GM23338 (cell line): ENCODE measurements at regions not wholly inside any gene's neighbourhood (a gene's known extent, or its start where the extent isn't known, plus 50 kb on each side); places are given as distances from the start of the nearest gene placed in this dataset.

Experiments used
- ATAC-seq: fragments of 200-7000 bp; cut with Tn5 transposase; 3 replicates; pipeline ENCODE4 v1.9.1; 2020
- DNase-seq: peaks from one replicate; pipeline ENCODE4 v3.0.0-alpha.2; 2015; ENCODE audit warnings: low spot score
- H2AFZ ChIP-seq: fragments of 200-600 bp; sonication (generic); 2 replicates; pipeline ENCODE4 v1.8.0; 2016; ENCODE audit warnings: antibody characterized with exemption, mild to moderate bottlenecking, moderate library complexity
- H3F3A ChIP-seq: fragments of 200-600 bp; sonication (generic); replicated peaks from 2 replicates; pipeline ENCODE4 v1.8.0; 2017; ENCODE audit warnings: antibody characterized with exemption, mixed run types, low read depth
- H3K27ac ChIP-seq: fragments of 200-600 bp; sonication (generic); 2 replicates; pipeline ENCODE4 v1.6.1; 2016; ENCODE audit warnings: low read depth
- H3K27me3 ChIP-seq: fragments of 200-600 bp; sonication (generic); 2 replicates; pipeline ENCODE4 v1.8.0; 2016; ENCODE audit warnings: mild to moderate bottlenecking, mixed run types, moderate library complexity; ENCODE audit not compliant: insufficient read depth
- H3K36me3 ChIP-seq: fragments of 200-600 bp; sonication (generic); 2 replicates; pipeline ENCODE4 v1.8.0; 2016; ENCODE audit warnings: mild to moderate bottlenecking; ENCODE audit not compliant: insufficient read depth
- H3K4me1 ChIP-seq: fragments of 200-600 bp; sonication (generic); 2 replicates; pipeline ENCODE4 v1.8.0; 2016; ENCODE audit warnings: mild to moderate bottlenecking, moderate library complexity; ENCODE audit not compliant: insufficient read depth
- H3K4me2 ChIP-seq: fragments of 200-600 bp; sonication (generic); 2 replicates; pipeline ENCODE4 v1.7.1; 2017; ENCODE audit warnings: mixed run types
- H3K4me3 ChIP-seq: fragments of 200-600 bp; sonication (generic); 2 replicates; pipeline ENCODE4 v1.6.1; 2016; ENCODE audit warnings: mixed run types
- H3K79me2 ChIP-seq: fragments of 200-600 bp; sonication (generic); replicated peaks from 2 replicates; pipeline ENCODE4 v1.8.0; 2017; ENCODE audit warnings: mild to moderate bottlenecking; ENCODE audit not compliant: insufficient read depth
- H3K9me2 ChIP-seq: fragments of 200-600 bp; sonication (generic); 2 replicates; pipeline ENCODE4 v1.8.0; 2017; ENCODE audit not compliant: insufficient read depth
- H4K20me1 ChIP-seq: fragments of 200-600 bp; sonication (generic); replicated peaks from 2 replicates; pipeline ENCODE4 v1.8.0; 2017; ENCODE audit warnings: mild to moderate bottlenecking; ENCODE audit not compliant: insufficient read depth
- H3K27ac Mint-ChIP-seq: 2 replicates; pipeline ENCODE4 v1.8.0; 2020; ENCODE audit warnings: inconsistent platforms, mild to moderate bottlenecking, moderate library complexity, mixed read lengths
- H3K27me3 Mint-ChIP-seq: 3 replicates; pipeline ENCODE4 v1.8.0; 2022; ENCODE audit warnings: low read depth, mild to moderate bottlenecking, moderate library complexity, mixed read lengths, inconsistent platforms; ENCODE audit not compliant: insufficient read depth, poor library complexity
- H3K36me3 Mint-ChIP-seq: 3 replicates; pipeline ENCODE4 v1.8.0; 2021; ENCODE audit warnings: low read depth, mild to moderate bottlenecking, inconsistent platforms, moderate library complexity, mixed read lengths
- H3K4me1 Mint-ChIP-seq: 3 replicates; pipeline ENCODE4 v1.8.0; 2020; ENCODE audit warnings: mild to moderate bottlenecking, inconsistent platforms, mixed read lengths
- H3K4me3 Mint-ChIP-seq: 3 replicates; pipeline ENCODE4 v1.8.0; 2021; ENCODE audit warnings: moderate library complexity, mild to moderate bottlenecking, inconsistent platforms, mixed read lengths
- H3K9me3 Mint-ChIP-seq: 3 replicates; pipeline ENCODE4 v1.8.0; 2020; ENCODE audit warnings: moderate library complexity, mild to moderate bottlenecking, inconsistent platforms, mixed read lengths
- CREB1 ChIP-seq: fragments of 250-450 bp; sonication (Bioruptor Pico); IDR thresholded peaks from 2 replicates; pipeline ENCODE4 v1.5.0; 2020; ENCODE audit warnings: low read depth, mild to moderate bottlenecking, moderate library complexity
- EZH2 ChIP-seq: fragments of 200-600 bp; sonication (generic); IDR thresholded peaks from one replicate; pipeline ENCODE4 v1.8.0; 2017; ENCODE audit warnings: antibody characterized with exemption, mild to moderate bottlenecking, low read depth; ENCODE audit not compliant: unreplicated experiment
- JUNB ChIP-seq: IDR thresholded peaks from one replicate; pipeline ENCODE4 v1.6.1; 2016; ENCODE audit warnings: antibody characterized with exemption; ENCODE audit not compliant: unreplicated experiment
- POLR2AphosphoS5 ChIP-seq: IDR thresholded peaks from 2 replicates; pipeline ENCODE4 v1.6.1; 2016; ENCODE audit warnings: antibody characterized with exemption, low read depth
- ZNF114 ChIP-seq: fragments of 250-450 bp; sonication (Bioruptor Pico); IDR thresholded peaks from 2 replicates; pipeline ENCODE4 v1.5.0; 2020; ENCODE audit warnings: mild to moderate bottlenecking, moderate library complexity
- ZNF331 ChIP-seq: fragments of 250-450 bp; sonication (Bioruptor Pico); IDR thresholded peaks from 2 replicates; pipeline ENCODE4 v1.5.0; 2020; ENCODE audit warnings: low read depth, mild to moderate bottlenecking, moderate library complexity
- TF ChIP-seq, protein P1 (sequence below), 2 experiments: fragments of 200-600 bp in 1 of 2; sonication (generic) in 1 of 2; conservative IDR thresholded peaks; 2 replicates each; pipeline versions ENCODE4 v1.5.1 to v1.6.1; 2016 to 2017; ENCODE audit warnings: antibody characterized with exemption in 2 of 2, low read depth in 2 of 2, mild to moderate bottlenecking in 2 of 2, moderate library complexity in 1 of 2
- TF ChIP-seq, protein P2 (sequence below): IDR thresholded peaks from one replicate; pipeline ENCODE4 v1.6.1; 2018; ENCODE audit warnings: antibody characterized with exemption; ENCODE audit not compliant: unreplicated experiment

DNA sequence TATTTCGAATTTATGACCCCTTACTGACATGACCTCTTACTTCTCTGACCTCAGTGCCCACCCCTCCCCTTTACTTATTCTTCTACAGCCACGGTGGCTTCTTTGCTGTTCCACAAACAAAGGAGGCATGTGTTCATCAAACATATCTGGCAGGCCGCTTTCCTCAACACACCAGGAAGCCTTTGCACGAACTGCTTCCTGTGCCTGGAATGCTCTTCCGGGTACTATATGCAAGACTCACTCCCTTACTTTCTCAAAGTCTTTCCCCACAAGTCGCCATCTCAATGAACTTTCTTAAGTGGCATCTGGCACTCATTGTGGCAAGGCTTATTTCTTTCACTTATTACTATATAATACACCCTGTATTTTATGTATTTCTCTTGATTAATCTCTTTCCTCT lies 351.5 kb upstream of the DDX53 start:
- H3K27ac Mint-ChIP-seq = no peak overlapping the region
- no peak overlapping the region for H2AFZ ChIP-seq
- H3K9me3 Mint-ChIP-seq = no peaks in the 10 kb centered on the region; the same call in 2 of the 3 replicates
- H4K20me1 ChIP-seq = no peaks in the 10 kb centered on the region
- no peak overlapping the region for H3K4me3 ChIP-seq
- no peaks in the 10 kb centered on the region for H3K36me3 Mint-ChIP-seq
- H3K79me2 ChIP-seq = no peaks in the 10 kb centered on the region
- H3K27me3 Mint-ChIP-seq = no peaks in the 10 kb centered on the region
- no peak overlapping the region for H3K4me3 Mint-ChIP-seq
- H3K27ac ChIP-seq = no peak overlapping the region
- H3K9me2 ChIP-seq = no peaks in the 10 kb centered on the region
- H3K4me1 Mint-ChIP-seq = no peaks in the 10 kb centered on the region
- H3K36me3 ChIP-seq = no peaks in the 10 kb centered on the region
- H3K27me3 ChIP-seq = no peaks in the 10 kb centered on the region
- H3K4me2 ChIP-seq = no peak overlapping the region
- DNase-seq (no peak), ATAC-seq (no peak)
- H3F3A ChIP-seq = no peaks in the 10 kb centered on the region
- no peaks in the 10 kb centered on the region for H3K4me1 ChIP-seq
- TF ChIP-seq ZNF331 (CRISPR knock-in tag) (no peak), CREB1 (CRISPR knock-in tag) (no peak), JUNB (no peak)
- TF ChIP-seq, protein P1, sequence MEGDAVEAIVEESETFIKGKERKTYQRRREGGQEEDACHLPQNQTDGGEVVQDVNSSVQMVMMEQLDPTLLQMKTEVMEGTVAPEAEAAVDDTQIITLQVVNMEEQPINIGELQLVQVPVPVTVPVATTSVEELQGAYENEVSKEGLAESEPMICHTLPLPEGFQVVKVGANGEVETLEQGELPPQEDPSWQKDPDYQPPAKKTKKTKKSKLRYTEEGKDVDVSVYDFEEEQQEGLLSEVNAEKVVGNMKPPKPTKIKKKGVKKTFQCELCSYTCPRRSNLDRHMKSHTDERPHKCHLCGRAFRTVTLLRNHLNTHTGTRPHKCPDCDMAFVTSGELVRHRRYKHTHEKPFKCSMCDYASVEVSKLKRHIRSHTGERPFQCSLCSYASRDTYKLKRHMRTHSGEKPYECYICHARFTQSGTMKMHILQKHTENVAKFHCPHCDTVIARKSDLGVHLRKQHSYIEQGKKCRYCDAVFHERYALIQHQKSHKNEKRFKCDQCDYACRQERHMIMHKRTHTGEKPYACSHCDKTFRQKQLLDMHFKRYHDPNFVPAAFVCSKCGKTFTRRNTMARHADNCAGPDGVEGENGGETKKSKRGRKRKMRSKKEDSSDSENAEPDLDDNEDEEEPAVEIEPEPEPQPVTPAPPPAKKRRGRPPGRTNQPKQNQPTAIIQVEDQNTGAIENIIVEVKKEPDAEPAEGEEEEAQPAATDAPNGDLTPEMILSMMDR (conservative IDR thresholded peaks at IDR 0.05; ENCODE audit: low read depth in 2 of 2) = no peak

DNA sequence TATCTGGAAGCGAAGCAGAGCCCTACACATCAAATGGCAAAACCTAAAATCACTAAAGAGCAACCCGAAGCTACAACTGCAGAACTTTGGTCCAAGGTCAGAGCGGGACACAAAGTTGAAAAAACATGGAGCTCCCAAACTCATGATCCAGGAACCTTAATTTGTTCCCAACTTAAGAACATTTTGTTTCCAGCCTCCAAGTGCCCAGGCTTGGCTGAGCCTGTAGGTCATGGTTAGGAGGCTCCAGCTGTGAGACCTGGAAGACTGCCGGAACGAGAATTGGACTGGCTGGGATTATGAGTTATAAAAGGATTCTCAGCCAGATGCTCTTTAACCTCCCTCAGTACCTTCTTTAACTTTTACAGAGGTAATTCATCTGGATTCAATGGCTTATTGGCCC lies 349.1 kb upstream of the DDX53 start:
- H3K9me3 Mint-ChIP-seq = no peaks in the 10 kb centered on the region; the same call in 2 of the 3 replicates
- Histone ChIP-seq H4K20me1 (no peaks in the 10 kb centered on the region), H3K4me1 (no peaks in the 10 kb centered on the region), H3K4me2 (no peak overlapping the region), H3K9me2 (no peaks in the 10 kb centered on the region), H3K79me2 (no peaks in the 10 kb centered on the region), H3K4me3 (no peak overlapping the region), H2AFZ (no peak overlapping the region), H3K27ac (no peak overlapping the region), H3K36me3 (no peaks in the 10 kb centered on the region), H3F3A (no peaks in the 10 kb centered on the region), H3K27me3 (no peaks in the 10 kb centered on the region)
- DNase-seq (no peak), ATAC-seq (no peak)
- no peaks in the 10 kb centered on the region for H3K4me1 Mint-ChIP-seq
- H3K27ac Mint-ChIP-seq = no peak overlapping the region
- TF ChIP-seq CREB1 (CRISPR knock-in tag) (no peak), POLR2AphosphoS5 (no peak), EZH2 (no peak), JUNB (no peak), ZNF331 (CRISPR knock-in tag) (no peak), ZNF114 (CRISPR knock-in tag) (no peak)
- TF ChIP-seq, protein P2, sequence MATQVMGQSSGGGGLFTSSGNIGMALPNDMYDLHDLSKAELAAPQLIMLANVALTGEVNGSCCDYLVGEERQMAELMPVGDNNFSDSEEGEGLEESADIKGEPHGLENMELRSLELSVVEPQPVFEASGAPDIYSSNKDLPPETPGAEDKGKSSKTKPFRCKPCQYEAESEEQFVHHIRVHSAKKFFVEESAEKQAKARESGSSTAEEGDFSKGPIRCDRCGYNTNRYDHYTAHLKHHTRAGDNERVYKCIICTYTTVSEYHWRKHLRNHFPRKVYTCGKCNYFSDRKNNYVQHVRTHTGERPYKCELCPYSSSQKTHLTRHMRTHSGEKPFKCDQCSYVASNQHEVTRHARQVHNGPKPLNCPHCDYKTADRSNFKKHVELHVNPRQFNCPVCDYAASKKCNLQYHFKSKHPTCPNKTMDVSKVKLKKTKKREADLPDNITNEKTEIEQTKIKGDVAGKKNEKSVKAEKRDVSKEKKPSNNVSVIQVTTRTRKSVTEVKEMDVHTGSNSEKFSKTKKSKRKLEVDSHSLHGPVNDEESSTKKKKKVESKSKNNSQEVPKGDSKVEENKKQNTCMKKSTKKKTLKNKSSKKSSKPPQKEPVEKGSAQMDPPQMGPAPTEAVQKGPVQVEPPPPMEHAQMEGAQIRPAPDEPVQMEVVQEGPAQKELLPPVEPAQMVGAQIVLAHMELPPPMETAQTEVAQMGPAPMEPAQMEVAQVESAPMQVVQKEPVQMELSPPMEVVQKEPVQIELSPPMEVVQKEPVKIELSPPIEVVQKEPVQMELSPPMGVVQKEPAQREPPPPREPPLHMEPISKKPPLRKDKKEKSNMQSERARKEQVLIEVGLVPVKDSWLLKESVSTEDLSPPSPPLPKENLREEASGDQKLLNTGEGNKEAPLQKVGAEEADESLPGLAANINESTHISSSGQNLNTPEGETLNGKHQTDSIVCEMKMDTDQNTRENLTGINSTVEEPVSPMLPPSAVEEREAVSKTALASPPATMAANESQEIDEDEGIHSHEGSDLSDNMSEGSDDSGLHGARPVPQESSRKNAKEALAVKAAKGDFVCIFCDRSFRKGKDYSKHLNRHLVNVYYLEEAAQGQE = no peak
- H3K27me3 Mint-ChIP-seq = no peaks in the 10 kb centered on the region
- no peaks in the 10 kb centered on the region for H3K36me3 Mint-ChIP-seq
- no peak overlapping the region for H3K4me3 Mint-ChIP-seq
